Muscle layer of duodenum (tissue), 2 donors: ENCODE measurements at regions not wholly inside any gene's neighbourhood (a gene's known extent, or its start where the extent isn't known, plus 50 kb on each side); places are given as distances from the start of the nearest gene placed in this dataset.
"Not testable (repeated sequence)": the region's sequence is repeated elsewhere in the genome, so short reads cannot be mapped to it uniquely, and the experiment has no call there.

Source experiments
- H3K27ac ChIP-seq: one replicate; pipeline ENCODE4 v1.7.0; 2013; ENCODE audit warnings: mild to moderate bottlenecking, low read length
- H3K27me3 ChIP-seq: one replicate; pipeline ENCODE4 v1.7.0; 2013; ENCODE audit warnings: low read depth, mild to moderate bottlenecking, control low read depth, low read length
- H3K36me3 ChIP-seq, 2 donors: one replicate each; pipeline ENCODE4 v1.7.0; 2013; ENCODE audit warnings: low read length in 2 of 2, control low read depth in 1 of 2, mild to moderate bottlenecking in 1 of 2; ENCODE audit not compliant: insufficient read depth in 2 of 2, control insufficient read depth in 1 of 2
- H3K4me1 ChIP-seq, 2 donors: one replicate each; pipeline ENCODE4 v1.7.0; 2013; ENCODE audit warnings: low read length in 2 of 2, mild to moderate bottlenecking in 2 of 2, control low read depth in 1 of 2, moderate library complexity in 1 of 2; ENCODE audit not compliant: insufficient read depth in 2 of 2, control insufficient read depth in 1 of 2
- H3K4me3 ChIP-seq, 2 donors: one replicate each; pipeline ENCODE4 v1.7.0; 2013; ENCODE audit warnings: low read length in 2 of 2, low read depth in 1 of 2, mild to moderate bottlenecking in 1 of 2
- H3K9me3 ChIP-seq, 2 donors: one replicate each; pipeline ENCODE4 v1.7.0; 2013; ENCODE audit warnings: low read length in 2 of 2, control low read depth in 1 of 2, mild to moderate bottlenecking in 1 of 2; ENCODE audit not compliant: control insufficient read depth in 1 of 2
- donor health status: healthy.

DNA sequence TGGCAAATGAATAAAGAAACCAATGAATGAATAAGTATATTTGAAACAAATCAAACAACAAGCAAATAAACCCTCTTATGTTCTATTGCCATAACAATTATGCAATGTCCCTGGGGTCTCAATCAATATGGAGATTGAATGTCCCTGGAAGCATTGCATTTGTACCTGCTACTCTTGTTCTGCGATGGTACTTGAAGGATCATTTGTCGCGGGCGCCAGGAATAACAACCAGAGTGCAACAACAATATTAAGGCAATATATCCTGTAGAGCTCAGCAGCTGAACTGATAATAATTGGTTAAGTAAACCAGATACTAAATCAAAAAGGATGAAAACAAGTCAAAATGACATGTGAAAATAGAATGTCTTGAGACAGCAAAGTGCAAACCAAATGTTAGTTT lies 1001.9 kb upstream of the NUDT12 start:
- Histone ChIP-seq H3K36me3 (no peaks in the 10 kb centered on the region), H3K9me3 (peaks cover 0 to 4% of the 10 kb centered on the region in 2 donors), H3K27ac (no peak overlapping the region), H3K27me3 (no peaks in the 10 kb centered on the region), H3K4me3 (no peak overlapping the region), H3K4me1 (no peaks in the 10 kb centered on the region)

DNA sequence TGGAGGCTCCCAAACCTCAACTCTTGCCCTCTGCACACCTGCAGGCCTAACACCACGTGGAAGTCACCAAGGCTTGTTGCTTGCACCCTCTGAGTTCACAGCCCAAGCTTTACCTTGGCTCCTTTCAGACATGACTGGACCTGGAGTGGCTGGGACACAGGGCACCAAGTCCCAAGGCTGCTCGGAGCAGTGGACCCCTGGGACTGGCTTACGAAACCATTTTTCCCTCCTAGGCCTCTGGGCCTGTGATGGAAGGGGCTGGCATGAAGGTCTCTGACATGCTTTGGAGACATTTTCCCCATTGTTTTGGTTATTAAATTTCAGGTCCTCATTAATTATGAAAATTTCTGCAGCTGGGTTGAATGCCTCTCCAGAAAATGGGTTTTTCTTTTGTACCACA lies 994.4 kb upstream of the NUDT12 start:
- Histone ChIP-seq H3K9me3 (no peaks in the 10 kb centered on the region), H3K4me1 (no peaks in the 10 kb centered on the region), H3K27me3 (no peaks in the 10 kb centered on the region), H3K27ac (no peak overlapping the region), H3K4me3 (no peak overlapping the region), H3K36me3 (no peaks in the 10 kb centered on the region)

DNA sequence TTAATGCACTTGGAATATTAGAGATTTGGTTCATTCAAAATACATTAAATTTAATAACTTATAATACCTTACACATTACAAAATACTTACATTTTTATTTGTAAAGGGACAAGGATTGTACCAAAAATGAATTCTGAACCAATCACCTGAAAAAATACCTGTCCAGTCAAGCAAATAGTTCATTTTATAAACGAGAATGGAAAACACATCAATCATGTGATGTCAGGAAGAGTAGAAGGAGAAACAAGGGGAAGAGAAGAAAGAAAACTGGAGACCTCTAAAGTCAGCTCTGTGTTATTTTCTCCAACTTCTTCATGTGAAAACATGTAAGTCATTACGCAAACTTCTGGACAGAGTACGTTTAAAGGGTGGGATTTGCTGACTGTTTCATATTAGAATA lies 989.0 kb upstream of the NUDT12 start:
- H3K4me1 ChIP-seq, result no peaks in the 10 kb centered on the region

DNA sequence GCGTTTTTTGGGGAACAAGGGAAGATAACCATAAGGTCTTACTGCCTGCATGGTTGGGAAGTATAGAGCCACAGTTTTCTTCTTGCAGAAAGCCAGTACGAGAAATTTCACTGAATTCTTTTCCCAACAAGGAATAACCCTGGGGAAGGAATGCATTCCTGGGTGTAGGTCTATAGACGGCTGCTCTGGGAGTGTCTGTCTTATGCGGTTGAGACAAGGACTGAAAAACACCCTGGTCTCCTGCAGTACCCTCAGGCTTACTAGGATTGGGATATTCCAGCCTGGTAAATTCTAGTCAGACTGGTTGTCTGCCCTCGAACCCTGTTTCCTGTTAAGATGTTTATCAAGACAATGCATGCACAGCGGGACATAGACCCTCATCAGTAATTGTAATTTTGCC lies 984.3 kb upstream of the NUDT12 start:
- not testable (repeated sequence) for H3K27ac ChIP-seq, H3K4me1 ChIP-seq, H3K9me3 ChIP-seq, H3K36me3 ChIP-seq, H3K27me3 ChIP-seq, H3K4me3 ChIP-seq

More for the DNA sequence above, 989.0 kb upstream of the NUDT12 start:
- Histone ChIP-seq H3K27ac (no peak overlapping the region), H3K9me3 (no peaks in the 10 kb centered on the region), H3K27me3 (no peaks in the 10 kb centered on the region), H3K36me3 (no peaks in the 10 kb centered on the region), H3K4me3 (no peak overlapping the region)

DNA sequence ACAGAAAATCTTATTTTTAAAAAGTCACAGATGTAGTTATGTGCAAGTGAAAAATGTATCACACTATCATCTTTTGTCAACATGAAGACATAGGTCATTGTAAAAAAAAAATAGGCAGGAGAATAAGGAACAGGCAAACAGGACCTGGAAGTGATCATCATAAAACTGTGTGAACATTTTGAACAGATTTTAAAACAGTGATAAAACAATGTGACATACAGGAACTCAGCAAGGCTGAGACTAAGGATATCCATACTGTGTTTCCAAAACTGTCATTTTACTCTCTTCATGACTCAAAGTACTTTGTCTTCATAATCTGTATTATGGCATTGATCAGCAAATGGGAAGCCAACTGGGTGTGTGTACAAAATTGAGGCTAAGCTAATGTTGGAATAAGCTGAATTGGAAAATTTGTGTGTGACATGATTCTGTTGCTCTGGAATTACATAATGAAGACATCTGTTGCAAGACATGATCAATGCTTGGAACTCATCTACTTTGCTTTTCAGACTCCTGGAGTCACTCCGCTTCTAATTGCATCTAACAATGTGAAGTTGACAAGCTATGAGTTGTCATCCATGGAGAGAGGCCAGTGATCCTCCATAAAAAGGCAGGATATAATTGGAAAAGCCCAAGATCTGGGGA lies 978.7 kb upstream of the NUDT12 start:
- no peaks in the 10 kb centered on the region for H3K9me3 ChIP-seq
- peaks cover 0 to 5% of the 10 kb centered on the region in 2 donors for H3K4me1 ChIP-seq
- no peak overlapping the region for H3K4me3 ChIP-seq
- H3K36me3 ChIP-seq, result no peaks in the 10 kb centered on the region
- H3K27ac ChIP-seq, result no peak overlapping the region
- no peaks in the 10 kb centered on the region for H3K27me3 ChIP-seq

DNA sequence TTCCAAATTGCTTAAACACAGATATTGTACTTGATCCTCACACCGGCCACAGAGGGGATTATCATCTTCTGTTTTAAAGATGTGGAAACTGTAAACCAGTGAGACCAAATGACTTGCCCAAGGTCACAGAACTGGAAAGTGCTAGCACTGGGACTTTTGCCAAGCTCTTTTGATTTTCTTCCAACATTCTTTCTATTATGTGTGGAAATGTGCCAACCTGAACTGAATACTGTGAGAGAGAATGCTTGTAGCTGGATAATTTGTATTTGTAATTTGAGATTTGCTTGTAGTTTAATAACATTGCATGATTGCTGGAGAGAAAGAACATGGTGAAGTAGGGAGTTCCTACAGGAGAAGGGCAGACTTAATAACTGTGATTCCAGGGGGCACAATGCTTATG lies 977.9 kb upstream of the NUDT12 start:
- Histone ChIP-seq H3K4me1 (peaks cover 0 to 12% of the 10 kb centered on the region in 2 donors), H3K4me3 (no peak overlapping the region), H3K27me3 (no peaks in the 10 kb centered on the region), H3K9me3 (no peaks in the 10 kb centered on the region), H3K27ac (no peak overlapping the region), H3K36me3 (no peaks in the 10 kb centered on the region)

DNA sequence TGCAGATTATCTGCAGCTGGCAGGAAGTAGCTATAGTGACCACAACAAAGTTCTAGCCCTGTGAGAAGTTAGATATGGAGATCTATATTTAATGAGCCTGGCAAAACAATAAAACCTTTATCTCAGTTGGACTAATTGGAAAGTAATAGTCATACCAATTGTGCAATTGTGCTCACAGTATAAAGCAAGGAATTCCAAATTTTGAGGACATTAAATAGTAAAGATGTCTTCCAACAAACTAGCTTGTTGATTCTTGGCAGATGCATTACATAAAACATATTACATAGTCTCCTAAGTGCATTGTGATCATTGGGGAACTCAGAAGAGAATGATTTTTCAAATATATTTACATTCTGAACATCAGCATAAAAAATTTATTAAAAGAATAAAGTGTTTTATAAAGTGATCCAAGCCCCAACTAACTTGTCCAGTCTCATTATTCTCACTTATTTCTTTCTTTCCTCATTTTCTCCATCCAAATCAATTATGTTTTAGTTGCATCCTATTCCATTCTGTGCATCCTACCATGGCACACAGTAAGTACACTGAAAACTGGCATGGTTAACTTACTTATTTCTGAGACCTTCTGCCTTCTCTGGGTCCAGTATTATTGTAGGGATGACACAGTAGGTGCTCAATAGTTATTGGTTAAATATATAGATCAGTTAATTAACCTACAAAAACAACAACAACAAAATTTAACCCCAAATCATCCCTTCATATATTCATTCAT lies 977.2 kb upstream of the NUDT12 start:
- Histone ChIP-seq H3K27ac (no peak overlapping the region), H3K4me1 (peaks cover 0 to 12% of the 10 kb centered on the region in 2 donors), H3K9me3 (no peaks in the 10 kb centered on the region), H3K4me3 (no peak overlapping the region), H3K27me3 (no peaks in the 10 kb centered on the region), H3K36me3 (no peaks in the 10 kb centered on the region)

DNA sequence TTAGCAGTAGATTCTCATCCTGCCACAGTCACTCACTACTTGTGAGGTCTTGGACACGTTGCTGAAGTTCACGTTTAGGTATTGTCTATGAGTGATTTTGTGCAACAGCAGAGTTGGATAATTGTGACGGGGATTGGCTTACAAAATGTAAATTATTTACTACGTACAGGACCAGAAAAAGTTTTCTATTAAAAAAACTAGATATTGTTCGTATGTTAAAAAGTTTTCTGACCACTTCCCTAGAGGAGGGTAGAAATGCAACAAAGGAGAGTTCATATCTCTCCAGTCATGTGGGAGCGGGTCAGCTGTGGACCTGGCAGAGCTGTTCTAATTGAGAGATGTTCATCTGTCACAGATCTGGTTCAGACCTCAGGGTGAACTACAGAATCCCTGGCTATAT lies 976.1 kb upstream of the NUDT12 start:
- H3K27me3 ChIP-seq, result no peaks in the 10 kb centered on the region
- no peak overlapping the region for H3K4me3 ChIP-seq
- H3K4me1 ChIP-seq, result peaks cover 0 to 12% of the 10 kb centered on the region in 2 donors
- H3K36me3 ChIP-seq, result no peaks in the 10 kb centered on the region
- H3K9me3 ChIP-seq, result no peaks in the 10 kb centered on the region
- no peak overlapping the region for H3K27ac ChIP-seq

DNA sequence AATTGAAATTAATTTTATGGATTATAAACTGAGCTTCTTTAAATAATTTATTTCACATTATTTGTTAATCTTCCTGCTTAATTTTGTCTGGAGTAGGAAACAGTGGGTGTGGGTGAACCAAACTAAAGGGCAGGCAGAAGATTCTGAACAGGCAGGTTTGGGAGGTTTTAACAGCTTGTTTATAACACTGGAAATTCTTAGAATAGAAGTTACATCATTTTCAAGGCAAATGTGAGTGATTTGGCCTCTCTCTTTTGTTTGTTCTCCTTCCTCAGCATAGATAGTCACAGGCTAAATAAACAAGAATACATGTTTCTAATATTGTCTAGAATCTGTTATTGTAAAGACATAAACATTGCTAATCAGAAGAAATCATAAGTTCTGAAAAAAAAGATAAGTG lies 970.9 kb upstream of the NUDT12 start:
- Histone ChIP-seq H3K36me3 (no peaks in the 10 kb centered on the region), H3K4me3 (no peak overlapping the region), H3K27ac (no peak overlapping the region), H3K4me1 (peaks cover 0 to 9% of the 10 kb centered on the region in 2 donors), H3K27me3 (no peaks in the 10 kb centered on the region), H3K9me3 (no peaks in the 10 kb centered on the region)

DNA sequence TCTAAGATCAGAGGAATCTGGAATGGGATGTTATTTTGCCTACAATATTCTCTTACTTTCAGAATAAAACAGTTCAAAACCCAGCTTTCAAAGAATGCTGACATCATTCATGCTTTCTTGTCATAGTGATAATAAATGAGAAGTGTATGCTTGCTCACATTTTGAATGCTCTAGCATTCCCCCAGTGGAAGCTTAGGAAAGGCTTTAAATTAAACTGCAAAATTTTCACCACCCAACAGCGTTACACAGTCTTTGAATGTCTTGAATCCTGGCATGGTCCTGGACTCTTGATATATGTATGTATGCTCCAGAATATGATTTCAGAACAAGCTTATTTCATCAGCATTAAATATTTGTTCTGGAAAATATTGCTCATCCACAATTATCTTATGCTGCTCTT lies 964.3 kb upstream of the NUDT12 start:
- no peaks in the 10 kb centered on the region for H3K4me1 ChIP-seq
- H3K9me3 ChIP-seq, result no peaks in the 10 kb centered on the region
- no peak overlapping the region for H3K4me3 ChIP-seq
- H3K27ac ChIP-seq, result no peak overlapping the region
- no peaks in the 10 kb centered on the region for H3K36me3 ChIP-seq
- no peaks in the 10 kb centered on the region for H3K27me3 ChIP-seq

DNA sequence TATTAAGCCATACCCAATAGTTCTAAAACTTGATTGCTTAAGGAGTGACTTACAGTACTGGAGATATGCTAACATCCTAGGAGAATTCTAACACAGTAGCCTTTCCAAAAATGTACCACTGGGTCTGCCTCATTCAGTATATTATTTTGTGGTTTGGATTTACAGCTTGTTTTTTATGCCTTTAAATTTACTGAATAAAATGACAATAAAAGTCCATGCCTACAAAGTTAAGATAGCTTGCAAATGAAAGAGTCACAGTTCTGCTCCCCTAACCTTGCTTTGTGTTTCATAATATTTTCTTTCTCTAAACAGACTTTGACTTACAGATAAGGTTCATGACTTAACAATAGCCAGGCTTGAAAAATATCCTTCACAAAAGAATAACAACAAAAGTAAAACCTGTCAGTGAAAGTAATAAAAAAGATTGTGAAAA lies 951.1 kb upstream of the NUDT12 start:
- Histone ChIP-seq H3K9me3 (peaks cover 3 to 17% of the 10 kb centered on the region in 2 donors), H3K27ac (no peak overlapping the region), H3K36me3 (no peaks in the 10 kb centered on the region), H3K4me3 (no peak overlapping the region), H3K27me3 (no peaks in the 10 kb centered on the region), H3K4me1 (no peaks in the 10 kb centered on the region)
